IMR-90 (cell line): ENCODE measurements at regions not wholly inside any gene's neighbourhood (a gene's known extent, or its start where the extent isn't known, plus 50 kb on each side); places are given as distances from the start of the nearest gene placed in this dataset.

Experiments used
- ATAC-seq: fragments of 200-7000 bp; cut with Tn5 transposase; 2 replicates; pipeline ENCODE4 v1.9.1; 2020; ENCODE audit warnings: low read depth, mild to moderate bottlenecking, moderate library complexity
- BruUV-seq: library from RNA; stranded (reverse); fragments of 400-500 nt; replicated peaks from 2 replicates; lab custom pipeline; 2021; lab: Mats Ljungman, UMichigan
- CTCF ChIA-PET: fragments of 300-600 bp; formaldehyde crosslinking; extraction: SDS; loops from one replicate; lab custom pipeline; 2021; ENCODE audit warnings: antibody characterized with exemption; lab: Yijun Ruan, JAX
- POLR2A ChIA-PET: fragments of 300-600 bp; sonication (Branson Sonifier 250); formaldehyde crosslinking; loops from one replicate; lab custom pipeline; 2022; ENCODE audit warnings: antibody characterized with exemption; ENCODE audit not compliant: unreplicated experiment; lab: Charles Lee
- DNase-seq: peaks from one replicate; pipeline ENCODE4 v3.0.0; 2013
- H2AFZ ChIP-seq: replicated peaks from 2 replicates; pipeline ENCODE3; 2013; ENCODE audit warnings: low read length, mild to moderate bottlenecking; ENCODE audit not compliant: poor library complexity
- H2AK5ac ChIP-seq: 2 replicates; pipeline ENCODE4 v1.6.1; 2013; ENCODE audit warnings: low read depth, low read length, inconsistent platforms
- H2AK9ac ChIP-seq: replicated peaks from 2 replicates; pipeline ENCODE3; 2013; ENCODE audit warnings: mild to moderate bottlenecking, low read depth, low read length, moderate library complexity; ENCODE audit not compliant: poor library complexity
- H2BK120ac ChIP-seq: 2 replicates; pipeline ENCODE4 v1.6.1; 2013; ENCODE audit warnings: low read depth, low read length, inconsistent platforms
- H2BK15ac ChIP-seq: 3 replicates; pipeline ENCODE4 v1.6.1; 2013; ENCODE audit warnings: low read depth, low read length, inconsistent platforms
- H2BK20ac ChIP-seq: 2 replicates; pipeline ENCODE4 v1.6.1; 2013; ENCODE audit warnings: low read depth, mild to moderate bottlenecking, inconsistent platforms, low read length, moderate library complexity
- H2BK5ac ChIP-seq: 2 replicates; pipeline ENCODE4 v1.6.1; 2013; ENCODE audit warnings: mild to moderate bottlenecking, low read depth, low read length, inconsistent platforms; ENCODE audit not compliant: poor library complexity, severe bottlenecking
- H3K14ac ChIP-seq: replicated peaks from 2 replicates; pipeline ENCODE4 v1.6.1; 2013; ENCODE audit warnings: low read depth, low read length, inconsistent platforms
- H3K18ac ChIP-seq: 2 replicates; pipeline ENCODE4 v1.6.1; 2013; ENCODE audit warnings: low read depth, low read length, control low read depth
- H3K23ac ChIP-seq: 2 replicates; pipeline ENCODE4 v1.6.1; 2013; ENCODE audit warnings: low read depth, low read length, inconsistent platforms
- H3K27ac ChIP-seq: 2 replicates; pipeline ENCODE4 v1.5.1; 2013; ENCODE audit warnings: mild to moderate bottlenecking, control low read depth, low read length; ENCODE audit not compliant: insufficient read depth
- H3K27me3 ChIP-seq: 2 replicates; pipeline ENCODE4 v1.6.1; 2013; ENCODE audit warnings: low read length; ENCODE audit not compliant: control insufficient read depth, insufficient read depth
- H3K36me3 ChIP-seq: 2 replicates; pipeline ENCODE4 v1.6.1; 2013; ENCODE audit warnings: low read length, mixed read lengths; ENCODE audit not compliant: control insufficient read depth, insufficient read depth
- H3K4ac ChIP-seq: 2 replicates; pipeline ENCODE4 v1.6.1; 2013; ENCODE audit warnings: low read depth, low read length, inconsistent platforms
- H3K4me1 ChIP-seq: 2 replicates; pipeline ENCODE4 v1.6.1; 2013; ENCODE audit warnings: low read length, mixed read lengths; ENCODE audit not compliant: control insufficient read depth, insufficient read depth
- H3K4me2 ChIP-seq: 2 replicates; pipeline ENCODE4 v1.6.1; 2013; ENCODE audit warnings: low read depth, mild to moderate bottlenecking, control low read depth, low read length, moderate library complexity
- H3K4me3 ChIP-seq: 2 replicates; pipeline ENCODE4 v1.5.1; 2013; ENCODE audit warnings: low read depth, mild to moderate bottlenecking, control low read depth, low read length, moderate library complexity; ENCODE audit not compliant: insufficient read depth
- H3K56ac ChIP-seq: 2 replicates; pipeline ENCODE4 v1.6.1; 2013; ENCODE audit warnings: low read length, inconsistent platforms; ENCODE audit not compliant: insufficient read depth; ENCODE audit errors: extremely low read depth
- H3K79me1 ChIP-seq, 2 experiments: 2 replicates each; pipeline ENCODE4 v1.6.1; 2013; ENCODE audit warnings: low read length in 2 of 2, inconsistent platforms in 1 of 2, low read depth in 1 of 2
- H3K9ac ChIP-seq: 2 replicates; pipeline ENCODE4 v1.6.1; 2013; ENCODE audit warnings: low read depth, low read length, control low read depth
- H3K9me1 ChIP-seq: 2 replicates; pipeline ENCODE4 v1.6.1; 2013; ENCODE audit warnings: low read length, inconsistent platforms; ENCODE audit not compliant: insufficient read depth
- H3K9me3 ChIP-seq: 2 replicates; pipeline ENCODE4 v1.6.1; 2013; ENCODE audit warnings: low read length; ENCODE audit not compliant: control insufficient read depth, insufficient read depth
- H4K20me1 ChIP-seq: 2 replicates; pipeline ENCODE4 v1.6.1; 2013; ENCODE audit warnings: low read length, inconsistent platforms; ENCODE audit not compliant: insufficient read depth
- H4K5ac ChIP-seq: 2 replicates; pipeline ENCODE4 v1.6.1; 2013; ENCODE audit warnings: mild to moderate bottlenecking, low read depth, low read length, control low read depth
- H4K8ac ChIP-seq, 2 experiments: 2 replicates each; pipeline ENCODE4 v1.6.1; 2013; ENCODE audit warnings: low read depth in 2 of 2, low read length in 2 of 2, control low read depth in 1 of 2, inconsistent platforms in 1 of 2
- H4K91ac ChIP-seq: 2 replicates; pipeline ENCODE4 v1.6.1; 2013; ENCODE audit warnings: low read depth, low read length, inconsistent platforms; ENCODE audit not compliant: insufficient read depth
- CEBPB ChIP-seq: IDR thresholded peaks from 2 replicates; pipeline ENCODE4 v1.6.1; 2012; ENCODE audit warnings: low read depth, low read length, improper control_type of control experiment
- CTCF ChIP-seq: conservative IDR thresholded peaks from 2 replicates; pipeline ENCODE4 v1.5.1; 2012; ENCODE audit warnings: mild to moderate bottlenecking, low read depth, low read length, improper control_type of control experiment
- ELK1 ChIP-seq: fragments of 150-350 bp; IDR thresholded peaks from 2 replicates; pipeline ENCODE4 v1.6.1; 2016; ENCODE audit warnings: low read depth, mild to moderate bottlenecking, low read length, moderate library complexity, borderline replicate concordance
- MAFK ChIP-seq: IDR thresholded peaks from 2 replicates; pipeline ENCODE4 v1.6.1; 2012; ENCODE audit warnings: low read depth, low read length, improper control_type of control experiment
- MAZ ChIP-seq: IDR thresholded peaks from 2 replicates; pipeline ENCODE4 v1.6.1; 2012; ENCODE audit warnings: low read depth, mild to moderate bottlenecking, low read length, improper control_type of control experiment, moderate library complexity, borderline replicate concordance
- MXI1 ChIP-seq: IDR thresholded peaks from 2 replicates; pipeline ENCODE4 v1.6.1; 2012; ENCODE audit warnings: low read depth, mild to moderate bottlenecking, low read length, moderate library complexity, borderline replicate concordance
- NFE2L2 ChIP-seq: fragments of 150-350 bp; IDR thresholded peaks from 2 replicates; pipeline ENCODE4 v1.6.1; 2016; ENCODE audit warnings: low read depth, mild to moderate bottlenecking, low read length
- POLR2A ChIP-seq: IDR thresholded peaks from 2 replicates; pipeline ENCODE4 v1.6.1; 2012; ENCODE audit warnings: mild to moderate bottlenecking, low read depth, low read length
- RAD21 ChIP-seq: IDR thresholded peaks from 2 replicates; pipeline ENCODE4 v1.6.1; 2012; ENCODE audit warnings: low read length, improper control_type of control experiment
- RCOR1 ChIP-seq: IDR thresholded peaks from 2 replicates; pipeline ENCODE4 v1.6.1; 2012; ENCODE audit warnings: mild to moderate bottlenecking, low read length, improper control_type of control experiment; ENCODE audit not compliant: insufficient replicate concordance
- RFX5 ChIP-seq: IDR thresholded peaks from 2 replicates; pipeline ENCODE4 v1.8.0; 2012; ENCODE audit warnings: low read depth, mild to moderate bottlenecking, low read length, moderate library complexity
- WGBS, 2 experiments: methylation state at CpG; one replicate each; pipeline versions ENCODE4 v1.1.5 to v1.1.7; 2013; ENCODE audit warnings: missing lambda C conversion rate in 2 of 2; ENCODE audit not compliant: insufficient read length in 1 of 2; ENCODE audit errors: extremely low coverage in 2 of 2; 5-methylcytosine and 5-hydroxymethylcytosine counted together
- dilution Hi-C: fragments of 300-500 bp; cut with HindIII; formaldehyde crosslinking; loops from one replicate; pipeline ENCODE4 v1.14.3; 2018; ENCODE audit warnings: low sequenced_read_pairs; ENCODE audit not compliant: unreplicated experiment
- in situ Hi-C: fragments of 300-500 bp; cut with MboI; formaldehyde crosslinking; loops from 3 replicates; pipeline ENCODE4 v1.14.3; 2019; ENCODE audit warnings: low sequenced_read_pairs, inconsistent platforms, mixed read lengths
- intact Hi-C: fragments of 100-400 bp; cut with micrococcal nuclease; formaldehyde crosslinking; loops from 2 replicates; pipeline ENCODE4 v1.10.0; 2022

GRCh38 chr12:38484821-38485449 is 168.4 kb downstream of the ALG10B start:
- Histone ChIP-seq H2BK5ac (no peak overlapping the region), H3K79me1 (no peaks in the 10 kb centered on the region), H3K9ac (no peak overlapping the region), H4K91ac (no peak overlapping the region), H2AK9ac (no peak overlapping the region), H3K56ac (no peak overlapping the region), H3K4me1 (no peaks in the 10 kb centered on the region), H3K27me3 (no peaks in the 10 kb centered on the region), H4K20me1 (no peaks in the 10 kb centered on the region), H3K14ac (no peak overlapping the region), H4K5ac (no peak overlapping the region), H3K9me3 (peaks cover 7% of the 10 kb centered on the region; the same call in 1 of the 2 replicates), H3K4ac (no peak overlapping the region), H3K27ac (no peak overlapping the region), H3K4me2 (no peak overlapping the region), H2BK120ac (no peak overlapping the region), H2AFZ (no peak overlapping the region), H2AK5ac (no peak overlapping the region), H3K23ac (no peak overlapping the region), H4K8ac (no peak overlapping the region), H3K18ac (no peak overlapping the region), H3K9me1 (no peaks in the 10 kb centered on the region), H2BK20ac (no peak overlapping the region), H2BK15ac (no peak overlapping the region), H3K36me3 (no peaks in the 10 kb centered on the region), H3K4me3 (no peak overlapping the region)
- DNase-seq (no peak), ATAC-seq (no peak)
- ChIA-PET POLR2A (no interaction called here), CTCF (no interaction called here)
- intact Hi-C loops: no loop called here
- WGBS, 2 experiments: no CpG with 5 or more reads among the region's 2 CpGs
- TF ChIP-seq RAD21: no peak
- no peak for TF ChIP-seq RFX5
- TF ChIP-seq POLR2A: no peak
- no peak for TF ChIP-seq NFE2L2
- no peak for TF ChIP-seq CTCF
- TF ChIP-seq CEBPB: no peak
- no peak for TF ChIP-seq MXI1
- TF ChIP-seq ELK1: no peak
- TF ChIP-seq MAFK: no peak
- TF ChIP-seq RCOR1: no peak
- TF ChIP-seq MAZ: no peak
- in situ Hi-C loops: no loop called here
- dilution Hi-C loops: no loop called here
- no TSS peak for BruUV-seq
